Panc1 (cell line): ENCODE measurements at regions not wholly inside any gene's neighbourhood (a gene's known extent, or its start where the extent isn't known, plus 50 kb on each side); places are given as distances from the start of the nearest gene placed in this dataset. TPM values are rescaled to one million over a fixed set of nuclear protein-coding genes. Genes with fewer than 3 reads are reported as not detected.

Source experiments
- ATAC-seq: fragments of 200-7000 bp; cut with Tn5 transposase; 2 replicates; pipeline ENCODE4 v1.9.1; 2020; ENCODE audit warnings: mild to moderate bottlenecking, moderate library complexity
- BruUV-seq: library from RNA; stranded (reverse); fragments of 400-500 nt; replicated peaks from 2 replicates; lab custom pipeline; 2021; lab: Mats Ljungman, UMichigan
- CTCF ChIA-PET: fragments of 300-600 bp; sonication (Branson Sonifier 250); formaldehyde crosslinking; loops from one replicate; lab custom pipeline; 2022; ENCODE audit warnings: antibody characterized with exemption; lab: Charles Lee
- POLR2A ChIA-PET: fragments of 300-600 bp; sonication (Branson Sonifier 250); formaldehyde crosslinking; loops from one replicate; lab custom pipeline; 2022; ENCODE audit warnings: antibody characterized with exemption; lab: Charles Lee
- DNase-seq: peaks from one replicate; pipeline ENCODE4 v3.0.0-alpha.2; 2010; ENCODE audit warnings: low read depth, low spot score
- H3K27ac ChIP-seq: 2 replicates; pipeline ENCODE4 v1.5.1; 2011; ENCODE audit warnings: mild to moderate bottlenecking, low read length, inconsistent platforms
- H3K27me3 ChIP-seq: fragments of 200-500 bp; sonication (Bioruptor generic); 2 replicates; pipeline ENCODE4 v1.6.0; 2014; ENCODE audit warnings: low read length, inconsistent platforms; ENCODE audit not compliant: control insufficient read depth, insufficient read depth
- H3K36me3 ChIP-seq: fragments of 200-500 bp; sonication (Bioruptor generic); 2 replicates; pipeline ENCODE4 v1.5.1; 2014; ENCODE audit warnings: inconsistent platforms, mild to moderate bottlenecking, low read length, moderate library complexity; ENCODE audit not compliant: control insufficient read depth, insufficient read depth
- H3K4me1 ChIP-seq: 2 replicates; pipeline ENCODE4 v1.5.1; 2011; ENCODE audit warnings: inconsistent platforms, mild to moderate bottlenecking, low read length, moderate library complexity; ENCODE audit not compliant: control insufficient read depth, insufficient read depth
- H3K4me3 ChIP-seq, 2 experiments: 2 replicates each; pipeline ENCODE4 v1.5.1; 2011 to 2012; ENCODE audit warnings: low read depth in 2 of 2, low read length in 2 of 2, mild to moderate bottlenecking in 2 of 2, inconsistent platforms in 1 of 2, moderate library complexity in 1 of 2
- H3K9me3 ChIP-seq: fragments of 200-500 bp; sonication (Bioruptor generic); 2 replicates; pipeline ENCODE4 v1.5.1; 2014; ENCODE audit warnings: low read depth, mild to moderate bottlenecking, inconsistent platforms, low read length, moderate library complexity; ENCODE audit not compliant: control insufficient read depth, insufficient read depth
- CTCF ChIP-seq: fragments of 450-650 bp; IDR thresholded peaks from 2 replicates; pipeline ENCODE4 v1.5.1; 2017; ENCODE audit warnings: mild to moderate bottlenecking
- POLR2AphosphoS5 ChIP-seq: IDR thresholded peaks from 2 replicates; pipeline ENCODE4 v1.6.1; 2012; ENCODE audit warnings: mild to moderate bottlenecking, low read depth, low read length, moderate library complexity
- REST ChIP-seq, 2 experiments: IDR thresholded peaks; 2 replicates each; pipeline ENCODE4 v1.6.1; 2011 to 2012; ENCODE audit warnings: low read depth in 2 of 2, control low read depth in 1 of 2, low read length in 1 of 2, mild to moderate bottlenecking in 1 of 2, moderate library complexity in 1 of 2; ENCODE audit not compliant: insufficient read depth in 1 of 2
- SIN3A ChIP-seq: IDR thresholded peaks from 2 replicates; pipeline ENCODE4 v1.6.1; 2012; ENCODE audit warnings: low read depth, mild to moderate bottlenecking, low read length, moderate library complexity, borderline replicate concordance; ENCODE audit not compliant: insufficient read depth
- TCF7L2 ChIP-seq: IDR thresholded peaks from 2 replicates; pipeline ENCODE4 v1.6.1; 2011; ENCODE audit warnings: mild to moderate bottlenecking, low read depth, low read length, inconsistent platforms
- in situ Hi-C: cut with HindIII; loops from 2 replicates; pipeline ENCODE4 v1.10.0; 2016; ENCODE audit warnings: low sequenced_read_pairs, low pct_unique_long_range_greater_than_20kb
- intact Hi-C: fragments of 100-400 bp; cut with micrococcal nuclease; formaldehyde crosslinking; loops from one replicate; pipeline ENCODE4 v1.10.0; 2022; ENCODE audit not compliant: unreplicated experiment
- microRNA-seq: library from miRNA; unstranded; fragments of <30 nt; microRNA quantifications from one replicate; pipeline ENCODE4 v1.1.0, GENCODE V29; 2020; ENCODE audit not compliant: unreplicated experiment

GRCh38 chr6:139423971-139424667 is 49.7 kb upstream of the CITED2 start:
- H3K27ac ChIP-seq, result no peak overlapping the region; the same call in 1 of the 2 replicates
- H3K36me3 ChIP-seq, result no peaks in the 10 kb centered on the region
- ATAC-seq, result no peak
- intact Hi-C loops (no loop called here), in situ Hi-C loops (no loop called here)
- H3K4me3 ChIP-seq, result no peak overlapping the region
- H3K27me3 ChIP-seq, result no peaks in the 10 kb centered on the region
- TF ChIP-seq POLR2AphosphoS5 (no peak), SIN3A (no peak), REST (IDR thresholded peaks at IDR 0.05; ENCODE audit: insufficient read depth in 1 of 2, low read depth in 2 of 2, low read length in 1 of 2) (no peak), CTCF (no peak), TCF7L2 (no peak)
- ChIA-PET CTCF (no interaction called here), POLR2A (interaction anchor here (0.6 kb wide), 1 partner anchor 1936 kb away, joined by 4 read pairs; no protein-coding TSS in a partner anchor)
- peaks cover under 1% of the 10 kb centered on the region; the same call in 1 of the 2 replicates for H3K4me1 ChIP-seq
- DNase-seq, result no peak
- BruUV-seq, result no TSS peak
- H3K9me3 ChIP-seq, result no peaks in the 10 kb centered on the region

Small RNA genes in the stretch of these regions (microRNA-seq; reads per million reads assigned to microRNA genes)
- gene MIR3668 (not detected), gene MIR4465 (not detected)
